K562 (cell line): ENCODE measurements at regions not wholly inside any gene's neighbourhood (a gene's known extent, or its start where the extent isn't known, plus 50 kb on each side); places are given as distances from the start of the nearest gene placed in this dataset.

Experiments used
- ATF3 ChIP-seq, 2 experiments: fragments of 450-650 bp in 1 of 2; sonication (generic) in 1 of 2; formaldehyde crosslinking in 1 of 2; IDR thresholded peaks in 1 of 2; conservative IDR thresholded peaks in 1 of 2; 2 replicates each; pipeline versions ENCODE4 v1.6.1 to v1.8.1; 2016 to 2023; ENCODE audit warnings: mild to moderate bottlenecking in 2 of 2, moderate library complexity in 2 of 2, inconsistent platforms in 1 of 2, missing genetic modification reagents in 1 of 2
- EWSR1 ChIP-seq: fragments of 450-650 bp; IDR thresholded peaks from 2 replicates; pipeline ENCODE4 v1.6.1; 2018; ENCODE audit warnings: borderline replicate concordance, mild to moderate bottlenecking, low read depth, moderate library complexity; ENCODE audit not compliant: partially characterized antibody
- FOXJ2 ChIP-seq: fragments of 200-800 bp; sonication (Bioruptor generic); IDR thresholded peaks from 2 replicates; pipeline ENCODE4 v1.6.1; 2016; ENCODE audit warnings: missing genetic modification characterization, missing compliant biosample characterization
- KAT2B ChIP-seq: IDR thresholded peaks from one replicate; pipeline ENCODE4 v1.6.1; 2012; ENCODE audit warnings: low read depth, mild to moderate bottlenecking, control low read depth, inconsistent platforms, low read length, moderate library complexity
- NR2F6 ChIP-seq: fragments of 450-650 bp; formaldehyde crosslinking; IDR thresholded peaks from 2 replicates; pipeline ENCODE4 v1.4.0; 2020; ENCODE audit warnings: mild to moderate bottlenecking
- RFX7 ChIP-seq: fragments of 250-450 bp; sonication (Bioruptor Pico); IDR thresholded peaks from 2 replicates; pipeline ENCODE4 v1.5.1; 2021; ENCODE audit warnings: mild to moderate bottlenecking
- SAP30 ChIP-seq: fragments of 200-600 bp; sonication (generic); IDR thresholded peaks from 2 replicates; pipeline ENCODE4 v1.6.1; 2012; ENCODE audit warnings: borderline replicate concordance, low read depth, mild to moderate bottlenecking, moderate library complexity, low read length, control low read depth, inconsistent platforms; ENCODE audit not compliant: insufficient read depth, poor library complexity, severe bottlenecking
- SNAPC5 ChIP-seq: fragments of 250-450 bp; sonication (Bioruptor Pico); IDR thresholded peaks from 2 replicates; pipeline ENCODE4 v1.8.0; 2021; ENCODE audit warnings: moderate library complexity, mild to moderate bottlenecking, inconsistent platforms
- SRSF3 ChIP-seq: fragments of 200-400 bp; formaldehyde crosslinking; IDR thresholded peaks from 2 replicates; pipeline ENCODE4 v1.6.1; 2016; ENCODE audit warnings: mild to moderate bottlenecking, low read length, moderate library complexity; ENCODE audit not compliant: insufficient read depth
- ZNF277 ChIP-seq: fragments of 250-450 bp; sonication (Bioruptor Pico); IDR thresholded peaks from 2 replicates; pipeline ENCODE4 v1.8.0; 2022; ENCODE audit warnings: inconsistent platforms, mild to moderate bottlenecking, moderate library complexity, borderline replicate concordance
- ZNF280A ChIP-seq: fragments of 450-650 bp; IDR thresholded peaks from 2 replicates; pipeline ENCODE4 v1.6.1; 2018; ENCODE audit warnings: mild to moderate bottlenecking, low read depth; ENCODE audit not compliant: partially characterized antibody

- TF ChIP-seq ZNF277 (CRISPR knock-in tag) (no peak), ATF3 (IDR thresholded peaks at IDR 0.05) (no peak), ATF3 (CRISPR knock-in tag; conservative IDR thresholded peaks at IDR 0.05) (no peak), RFX7 (CRISPR knock-in tag) (no peak), KAT2B (no peak), SAP30 (no peak), FOXJ2 (no peak), NR2F6 (CRISPR knock-in tag) (no peak), EWSR1 (no peak), SRSF3 (no peak), SNAPC5 (CRISPR knock-in tag) (no peak), ZNF280A (no peak)
Observed at GRCh38 chr7:153590571-153590970, 461.6 kb upstream of the DPP6 start (continued).
